ENCODE measurements at regions not wholly inside any gene's neighbourhood (a gene's known extent, or its start where the extent isn't known, plus 50 kb on each side); places are given as distances from the start of the nearest gene placed in this dataset.

- H3K27me3 Mint-ChIP-seq (ENCODE audit: low read depth in 3 of 3), result peaks cover 0 to 9% (median 7%) of the 10 kb centered on the region in 3 donors
- no peak overlapping the region for H3K4me3 Mint-ChIP-seq
- no peak overlapping the region for H2AFZ ChIP-seq (ENCODE audit: insufficient read depth, low read depth, low read length, poor library complexity, severe bottlenecking)
- H3K27ac Mint-ChIP-seq, result no peak overlapping the region
- peaks cover 2 to 12% (median 7%) of the 10 kb centered on the region in 7 donors for H3K9me3 Mint-ChIP-seq
- H3K4me2 ChIP-seq (replicated peaks; ENCODE audit: extremely low read depth, low read length, poor library complexity, severe bottlenecking), result no peak overlapping the region
- H3K9me3 ChIP-seq (replicated peaks in 1 of 2; ENCODE audit: control insufficient read depth in 1 of 2, insufficient read depth in 1 of 2, low read length in 2 of 2), result peaks cover 0 to 7% of the 10 kb centered on the region in 2 donors
- no peaks in the 10 kb centered on the region for H3K79me2 ChIP-seq (ENCODE audit: insufficient read depth, low read length)
- WGBS (ENCODE audit: insufficient coverage), result 91% methylated on average over 17 of the region's 21 CpGs
- no peak for TF ChIP-seq CTCF (IDR thresholded peaks at IDR 0.05)
- no peaks in the 10 kb centered on the region for H4K20me1 ChIP-seq (ENCODE audit: insufficient read depth, low read length)
- intact Hi-C loops (cut with micrococcal nuclease), result no loop called here
- H3K27me3 ChIP-seq (ENCODE audit: control insufficient read depth in 2 of 2, insufficient read depth in 2 of 2, low read length in 2 of 2), result no peaks in the 10 kb centered on the region
- H3K36me3 ChIP-seq (replicated peaks in 1 of 2; ENCODE audit: control insufficient read depth in 1 of 2, insufficient read depth in 2 of 2, low read length in 2 of 2), result no peaks in the 10 kb centered on the region
- H3K4me1 Mint-ChIP-seq, result no peaks in the 10 kb centered on the region
- H3K9ac ChIP-seq (ENCODE audit: insufficient read depth, low read length, poor library complexity, severe bottlenecking), result no peak overlapping the region
- no peak for DNase-seq
- no peak overlapping the region for H3K27ac ChIP-seq (ENCODE audit: low read depth in 1 of 2, low read length in 2 of 2)
- H3K4me1 ChIP-seq (ENCODE audit: control insufficient read depth in 1 of 2, insufficient read depth in 2 of 2, low read length in 2 of 2), result no peaks in the 10 kb centered on the region
- H3K4me3 ChIP-seq (replicated peaks in 1 of 3; ENCODE audit: low read depth in 2 of 3, low read length in 3 of 3), result no peak overlapping the region
- no peaks in the 10 kb centered on the region for H3K36me3 Mint-ChIP-seq
These were observed 55.1 kb downstream of the MRPL36 start for GRCh38 chr5:1744393-1745122.

GRCh38 chr5:1743769-1744085 is 55.9 kb downstream of the MRPL36 start:
- 76% methylated on average over 4 of the region's 5 CpGs for WGBS (ENCODE audit: insufficient coverage)
- Histone ChIP-seq H3K36me3 (replicated peaks in 1 of 2; ENCODE audit: control insufficient read depth in 1 of 2, insufficient read depth in 2 of 2, low read length in 2 of 2) (no peaks in the 10 kb centered on the region), H4K20me1 (ENCODE audit: insufficient read depth, low read length) (no peaks in the 10 kb centered on the region), H3K9me3 (replicated peaks in 1 of 2; ENCODE audit: control insufficient read depth in 1 of 2, insufficient read depth in 1 of 2, low read length in 2 of 2) (peaks cover 0 to 7% of the 10 kb centered on the region in 2 donors), H3K4me2 (replicated peaks; ENCODE audit: extremely low read depth, low read length, poor library complexity, severe bottlenecking) (no peak overlapping the region), H3K4me1 (ENCODE audit: control insufficient read depth in 1 of 2, insufficient read depth in 2 of 2, low read length in 2 of 2) (no peaks in the 10 kb centered on the region), H3K9ac (ENCODE audit: insufficient read depth, low read length, poor library complexity, severe bottlenecking) (no peak overlapping the region), H3K4me3 (replicated peaks in 1 of 3; ENCODE audit: low read depth in 2 of 3, low read length in 3 of 3) (no peak overlapping the region), H2AFZ (ENCODE audit: insufficient read depth, low read depth, low read length, poor library complexity, severe bottlenecking) (no peak overlapping the region), H3K27ac (ENCODE audit: low read depth in 1 of 2, low read length in 2 of 2) (no peak overlapping the region), H3K79me2 (ENCODE audit: insufficient read depth, low read length) (no peaks in the 10 kb centered on the region), H3K27me3 (ENCODE audit: control insufficient read depth in 2 of 2, insufficient read depth in 2 of 2, low read length in 2 of 2) (no peaks in the 10 kb centered on the region)
- peaks cover 2 to 15% (median 8%) of the 10 kb centered on the region in 7 donors for H3K9me3 Mint-ChIP-seq
- no peak for DNase-seq
- intact Hi-C loops (cut with micrococcal nuclease), result no loop called here
- peaks cover 0 to 9% (median 7%) of the 10 kb centered on the region in 3 donors for H3K27me3 Mint-ChIP-seq (ENCODE audit: low read depth in 3 of 3)
- no peak overlapping the region for H3K27ac Mint-ChIP-seq
- TF ChIP-seq CTCF (IDR thresholded peaks at IDR 0.05), result no peak
- H3K36me3 Mint-ChIP-seq, result no peaks in the 10 kb centered on the region
- no peak overlapping the region for H3K4me3 Mint-ChIP-seq
- no peaks in the 10 kb centered on the region for H3K4me1 Mint-ChIP-seq

Data from CD14-positive monocyte (primary cell).